Stomach (tissue), 8 donors: ENCODE measurements at regions not wholly inside any gene's neighbourhood (a gene's known extent, or its start where the extent isn't known, plus 50 kb on each side); places are given as distances from the start of the nearest gene placed in this dataset.
A peak's percentile ranks its signal among the peaks of the same experiment; 100 is the strongest.

ENCODE experiments used
- DNase-seq, 2 donors: peaks; one replicate each; pipeline versions ENCODE4 v3.0.0 to v3.0.0-alpha.2; 2013 to 2019
- H3K27ac ChIP-seq, 5 donors: fragments of 200-600 bp in 4 of 5; sonication (generic) in 4 of 5; one replicate each; pipeline ENCODE4 v1.5.1; 2013 to 2019; ENCODE audit warnings: mild to moderate bottlenecking in 1 of 5, moderate library complexity in 1 of 5
- H3K27me3 ChIP-seq, 3 donors: fragments of 200-600 bp; sonication (generic); one replicate each; pipeline ENCODE4 v1.5.1; 2017 to 2019; ENCODE audit warnings: mixed run types in 1 of 3
- H3K36me3 ChIP-seq, 4 donors: fragments of 200-600 bp; sonication (generic); 1 replicate in 3 of 4; 2 replicates in 1 of 4; pipeline ENCODE4 v1.5.1; 2016 to 2019
- H3K4me1 ChIP-seq, 4 donors: fragments of 200-600 bp; sonication (generic); one replicate each; pipeline ENCODE4 v1.5.1; 2016 to 2019
- H3K4me3 ChIP-seq, 4 donors: fragments of 200-600 bp; sonication (generic) in 3 of 4; one replicate each; pipeline ENCODE4 v1.5.1; 2016 to 2019; ENCODE audit warnings: mild to moderate bottlenecking in 1 of 4
- H3K9me3 ChIP-seq, 4 donors: fragments of 200-600 bp; sonication (generic); one replicate each; pipeline ENCODE4 v1.5.1; 2016 to 2019
- CTCF ChIP-seq, 7 experiments: fragments of 450-650 bp in 4 of 7; fragments of 200-600 bp in 3 of 7; sonication (generic) in 3 of 7; IDR thresholded peaks; one replicate each; pipeline ENCODE4 v1.5.1; 2016 to 2019; ENCODE audit warnings: antibody characterized with exemption in 7 of 7, control low read depth in 2 of 7, mild to moderate bottlenecking in 1 of 7
- EP300 ChIP-seq: sonication (generic); formaldehyde crosslinking; IDR thresholded peaks from one replicate; pipeline ENCODE4 v1.6.1; 2017; ENCODE audit warnings: antibody characterized with exemption
- POLR2A ChIP-seq, 4 donors: fragments of 450-650 bp; IDR thresholded peaks; one replicate each; pipeline ENCODE4 v1.6.1; 2016; ENCODE audit warnings: antibody characterized with exemption in 4 of 4, control low read depth in 2 of 4, mild to moderate bottlenecking in 1 of 4, moderate library complexity in 1 of 4
- POLR2AphosphoS5 ChIP-seq, 3 donors: sonication (generic); formaldehyde crosslinking; IDR thresholded peaks; one replicate each; pipeline ENCODE4 v1.6.1; 2016; ENCODE audit warnings: antibody characterized with exemption in 3 of 3
- WGBS, 5 donors: extraction: QIAGEN DNeasy Blood & Tissue Kit in 3 of 5; methylation state at CpG; one replicate each; pipeline versions ENCODE4 v1.1.5 to v1.1.7; 2013 to 2018; 5-methylcytosine and 5-hydroxymethylcytosine counted together
- intact Hi-C: fragments of 100-400 bp; cut with DNase I; formaldehyde crosslinking; loops from one replicate; pipeline ENCODE4 v1.15.1; 2023; ENCODE audit warnings: low total_unique reads
- donor health status: healthy with polysubstance abuse.
- donor health status: Bipolar disorder and iron deficiency.
- donor health status: healthy.

GRCh38 chr9:80945436-80945835 lies 743.9 kb downstream of the TLE1 start:
- intact Hi-C loops: no loop called here
- H3K4me1 ChIP-seq: peaks cover 0 to 7% (median 0%) of the 10 kb centered on the region in 4 donors
- H3K9me3 ChIP-seq: no peaks in the 10 kb centered on the region
- no peak overlapping the region for H3K4me3 ChIP-seq
- no peaks in the 10 kb centered on the region for H3K27me3 ChIP-seq
- WGBS, 5 donors: 57 to 77% (median 69%) methylated on average over 2 of the region's 2 CpGs
- H3K36me3 ChIP-seq: no peaks in the 10 kb centered on the region
- DNase-seq: no peak
- no peak for TF ChIP-seq CTCF (IDR thresholded peaks at IDR 0.05)
- no peak for TF ChIP-seq POLR2AphosphoS5 (IDR thresholded peaks at IDR 0.05)
- H3K27ac ChIP-seq: no peak overlapping the region

GRCh38 chr9:80937645-80938044 lies 751.7 kb downstream of the TLE1 start:
- H3K4me1 ChIP-seq: no peaks in the 10 kb centered on the region
- DNase-seq: no peak
- H3K27ac ChIP-seq: no peak overlapping the region
- H3K4me3 ChIP-seq: no peak overlapping the region
- H3K27me3 ChIP-seq: no peaks in the 10 kb centered on the region
- WGBS, 5 donors: 88 to 95% (median 93%) methylated on average over 1 of the region's 1 CpG
- no peaks in the 10 kb centered on the region for H3K9me3 ChIP-seq
- TF ChIP-seq POLR2A (IDR thresholded peaks at IDR 0.05) (no peak), POLR2AphosphoS5 (IDR thresholded peaks at IDR 0.05) (no peak), CTCF (IDR thresholded peaks at IDR 0.05) (no peak), EP300 (no peak)
- no peaks in the 10 kb centered on the region for H3K36me3 ChIP-seq
- intact Hi-C loops: no loop called here

- WGBS, 5 donors: 68 to 97% (median 93%) methylated on average over 3 of the region's 3 CpGs
- no peaks in the 10 kb centered on the region for H3K36me3 ChIP-seq
These were observed 755.3 kb downstream of the TLE1 start for GRCh38 chr9:80934095-80934494.

GRCh38 chr9:80932947-80933780 lies 756.2 kb downstream of the TLE1 start:
- no peak overlapping the region for H3K27ac ChIP-seq
- no peak overlapping the region for H3K4me3 ChIP-seq
- intact Hi-C loops: no loop called here
- peaks cover 0 to under 1% (median 0%) of the 10 kb centered on the region in 4 donors for H3K9me3 ChIP-seq
- 67 to 78% (median 71%) methylated on average over 7 of the region's 7 CpGs for WGBS, 5 donors
- TF ChIP-seq EP300: no peak
- no peak for TF ChIP-seq POLR2AphosphoS5 (IDR thresholded peaks at IDR 0.05)
- no peak for DNase-seq
- H3K4me1 ChIP-seq: no peaks in the 10 kb centered on the region
- no peaks in the 10 kb centered on the region for H3K36me3 ChIP-seq
- H3K27me3 ChIP-seq: no peaks in the 10 kb centered on the region

More at GRCh38 chr9:80934095-80934494, 755.3 kb downstream of the TLE1 start:
- Histone ChIP-seq H3K27me3 (no peaks in the 10 kb centered on the region), H3K9me3 (no peaks in the 10 kb centered on the region), H3K4me3 (no peak overlapping the region), H3K27ac (no peak overlapping the region), H3K4me1 (no peaks in the 10 kb centered on the region)
- TF ChIP-seq EP300 (no peak), POLR2AphosphoS5 (IDR thresholded peaks at IDR 0.05) (no peak), CTCF (IDR thresholded peaks at IDR 0.05) (no peak), POLR2A (IDR thresholded peaks at IDR 0.05) (no peak)
- intact Hi-C loops: no loop called here
- peak in 1 of 2 donors; percentile 24 for DNase-seq

- H3K27me3 ChIP-seq: no peaks in the 10 kb centered on the region
- TF ChIP-seq POLR2A (IDR thresholded peaks at IDR 0.05) (no peak), EP300 (no peak), CTCF (IDR thresholded peaks at IDR 0.05) (no peak), POLR2AphosphoS5 (IDR thresholded peaks at IDR 0.05) (no peak)
- DNase-seq: peak in 1 of 2 donors; percentile 6
- H3K36me3 ChIP-seq: no peaks in the 10 kb centered on the region
- 49 to 71% (median 58%) methylated on average over 3 of the region's 3 CpGs for WGBS, 5 donors
- H3K27ac ChIP-seq: no peak overlapping the region
- H3K4me3 ChIP-seq: no peak overlapping the region
- intact Hi-C loops: no loop called here
- no peaks in the 10 kb centered on the region for H3K4me1 ChIP-seq
- H3K9me3 ChIP-seq: peaks cover 0 to 6% (median 3%) of the 10 kb centered on the region in 4 donors
These were observed 757.2 kb downstream of the TLE1 start for GRCh38 chr9:80932181-80932580.
